ENCODE measurements at regions not wholly inside any gene's neighbourhood (a gene's known extent, or its start where the extent isn't known, plus 50 kb on each side); places are given as distances from the start of the nearest gene placed in this dataset.

DNA sequence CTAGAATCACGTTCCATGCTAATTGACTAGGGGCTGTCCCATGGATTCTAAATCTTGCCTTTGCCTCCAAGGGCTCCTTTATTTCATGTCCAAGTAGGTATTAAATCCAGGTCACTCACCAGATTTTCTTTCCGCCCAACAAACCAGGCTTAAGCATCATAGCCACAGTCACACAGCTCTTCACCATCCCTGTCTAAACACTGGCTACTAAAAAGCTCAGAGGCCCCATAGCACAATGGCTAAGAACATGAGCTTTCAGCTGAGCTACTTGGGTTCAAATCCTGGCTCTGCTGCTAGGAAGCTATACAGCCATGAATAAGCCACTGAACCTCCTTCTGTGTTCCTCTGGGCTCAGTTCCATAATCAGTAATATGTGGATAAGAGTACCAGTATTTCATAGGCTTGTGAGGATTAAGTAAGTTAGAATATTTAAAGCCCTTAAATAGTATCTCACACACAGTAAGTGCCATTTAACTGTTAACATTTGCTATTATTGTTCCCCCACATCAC, 277.2 kb upstream of the GJB5 start:
- Histone ChIP-seq H3K4me3 (ENCODE audit: low read depth, low read length) (no peak overlapping the region), H3K27ac (ENCODE audit: extremely low read depth, low read depth, low read length) (no peak overlapping the region), H3K36me3 (ENCODE audit: control insufficient read depth in 2 of 2, insufficient read depth in 1 of 2, low read length in 2 of 2) (no peaks in the 10 kb centered on the region), H3K4me1 (ENCODE audit: control insufficient read depth, insufficient read depth, low read length) (no peaks in the 10 kb centered on the region), H3K9me3 (ENCODE audit: control insufficient read depth, insufficient read depth, low read depth, low read length) (no peaks in the 10 kb centered on the region)
- ChIA-PET CTCF (interaction anchor here (1.4 kb wide), 1 partner anchor 119 kb away, joined by 3 read pairs; no protein-coding TSS in a partner anchor), POLR2A (no interaction called here)
- TF ChIP-seq ZNF658 (tag by site-specific recombination; IDR thresholded peaks at IDR 0.05) (no peak), PRDM1 (tag by site-specific recombination; IDR thresholded peaks at IDR 0.05) (no peak), ZNF596 (tag by site-specific recombination; IDR thresholded peaks at IDR 0.05) (no peak), TRIM28 (IDR thresholded peaks at IDR 0.05; ENCODE audit: borderline replicate concordance, low read length) (no peak), ZNF175 (tag by site-specific recombination; IDR thresholded peaks at IDR 0.05) (no peak), ZNF426 (tag by site-specific recombination; IDR thresholded peaks at IDR 0.05) (no peak), ZNF529 (tag by site-specific recombination; IDR thresholded peaks at IDR 0.05; ENCODE audit: insufficient replicate concordance) (no peak), ZFP69B (tag by site-specific recombination; IDR thresholded peaks at IDR 0.05) (no peak), KLF10 (tag by site-specific recombination; IDR thresholded peaks at IDR 0.05) (no peak), ZNF354C (tag by site-specific recombination; IDR thresholded peaks at IDR 0.05; ENCODE audit: borderline replicate concordance, low read depth) (no peak), ZNF214 (tag by site-specific recombination; IDR thresholded peaks at IDR 0.05; ENCODE audit: borderline replicate concordance) (no peak), SCRT2 (tag by site-specific recombination; IDR thresholded peaks at IDR 0.05) (no peak), ZNF341 (tag by site-specific recombination; IDR thresholded peaks at IDR 0.05; ENCODE audit: low read depth) (no peak), ZNF138 (tag by site-specific recombination; IDR thresholded peaks at IDR 0.05; ENCODE audit: borderline replicate concordance) (no peak)
- TF ChIP-seq, protein P1, sequence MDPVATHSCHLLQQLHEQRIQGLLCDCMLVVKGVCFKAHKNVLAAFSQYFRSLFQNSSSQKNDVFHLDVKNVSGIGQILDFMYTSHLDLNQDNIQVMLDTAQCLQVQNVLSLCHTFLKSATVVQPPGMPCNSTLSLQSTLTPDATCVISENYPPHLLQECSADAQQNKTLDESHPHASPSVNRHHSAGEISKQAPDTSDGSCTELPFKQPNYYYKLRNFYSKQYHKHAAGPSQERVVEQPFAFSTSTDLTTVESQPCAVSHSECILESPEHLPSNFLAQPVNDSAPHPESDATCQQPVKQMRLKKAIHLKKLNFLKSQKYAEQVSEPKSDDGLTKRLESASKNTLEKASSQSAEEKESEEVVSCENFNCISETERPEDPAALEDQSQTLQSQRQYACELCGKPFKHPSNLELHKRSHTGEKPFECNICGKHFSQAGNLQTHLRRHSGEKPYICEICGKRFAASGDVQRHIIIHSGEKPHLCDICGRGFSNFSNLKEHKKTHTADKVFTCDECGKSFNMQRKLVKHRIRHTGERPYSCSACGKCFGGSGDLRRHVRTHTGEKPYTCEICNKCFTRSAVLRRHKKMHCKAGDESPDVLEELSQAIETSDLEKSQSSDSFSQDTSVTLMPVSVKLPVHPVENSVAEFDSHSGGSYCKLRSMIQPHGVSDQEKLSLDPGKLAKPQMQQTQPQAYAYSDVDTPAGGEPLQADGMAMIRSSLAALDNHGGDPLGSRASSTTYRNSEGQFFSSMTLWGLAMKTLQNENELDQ (tag by site-specific recombination; IDR thresholded peaks at IDR 0.05; ENCODE audit: low read depth) = no peak
- TF ChIP-seq, protein P2, sequence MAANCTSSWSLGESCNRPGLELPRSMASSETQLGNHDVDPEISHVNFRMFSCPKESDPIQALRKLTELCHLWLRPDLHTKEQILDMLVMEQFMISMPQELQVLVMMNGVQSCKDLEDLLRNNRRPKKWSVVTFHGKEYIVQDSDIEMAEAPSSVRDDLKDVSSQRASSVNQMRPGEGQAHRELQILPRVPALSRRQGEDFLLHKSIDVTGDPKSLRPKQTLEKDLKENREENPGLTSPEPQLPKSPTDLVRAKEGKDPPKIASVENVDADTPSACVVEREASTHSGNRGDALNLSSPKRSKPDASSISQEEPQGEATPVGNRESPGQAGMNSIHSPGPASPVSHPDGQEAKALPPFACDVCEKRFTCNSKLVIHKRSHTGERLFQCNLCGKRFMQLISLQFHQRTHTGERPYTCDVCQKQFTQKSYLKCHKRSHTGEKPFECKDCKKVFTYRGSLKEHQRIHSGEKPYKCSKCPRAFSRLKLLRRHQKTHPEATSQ (tag by site-specific recombination; IDR thresholded peaks at IDR 0.05) = no peak
- TF ChIP-seq, protein P3, sequence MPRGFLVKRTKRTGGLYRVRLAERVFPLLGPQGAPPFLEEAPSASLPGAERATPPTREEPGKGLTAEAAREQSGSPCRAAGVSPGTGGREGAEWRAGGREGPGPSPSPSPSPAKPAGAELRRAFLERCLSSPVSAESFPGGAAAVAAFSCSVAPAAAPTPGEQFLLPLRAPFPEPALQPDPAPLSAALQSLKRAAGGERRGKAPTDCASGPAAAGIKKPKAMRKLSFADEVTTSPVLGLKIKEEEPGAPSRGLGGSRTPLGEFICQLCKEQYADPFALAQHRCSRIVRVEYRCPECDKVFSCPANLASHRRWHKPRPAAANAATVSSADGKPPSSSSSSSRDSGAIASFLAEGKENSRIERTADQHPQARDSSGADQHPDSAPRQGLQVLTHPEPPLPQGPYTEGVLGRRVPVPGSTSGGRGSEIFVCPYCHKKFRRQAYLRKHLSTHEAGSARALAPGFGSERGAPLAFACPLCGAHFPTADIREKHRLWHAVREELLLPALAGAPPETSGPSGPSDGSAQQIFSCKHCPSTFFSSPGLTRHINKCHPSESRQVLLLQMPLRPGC (tag by site-specific recombination; IDR thresholded peaks at IDR 0.05) = no peak

GRCh38 chr1:34478515-34479076, 276.3 kb upstream of the GJB5 start:
- Histone ChIP-seq H3K9me3 (ENCODE audit: control insufficient read depth, insufficient read depth, low read depth, low read length) (no peaks in the 10 kb centered on the region), H3K27ac (ENCODE audit: extremely low read depth, low read depth, low read length) (no peak overlapping the region), H3K4me1 (ENCODE audit: control insufficient read depth, insufficient read depth, low read length) (no peaks in the 10 kb centered on the region), H3K36me3 (ENCODE audit: control insufficient read depth in 2 of 2, insufficient read depth in 1 of 2, low read length in 2 of 2) (no peaks in the 10 kb centered on the region), H3K4me3 (ENCODE audit: low read depth, low read length) (no peak overlapping the region)
- CTCF ChIA-PET = interaction anchor here (0.6 kb wide), 1 partner anchor 146 kb away, joined by 4 read pairs; no protein-coding TSS in a partner anchor
- TF ChIP-seq ELK4 (IDR thresholded peaks at IDR 0.05; ENCODE audit: borderline replicate concordance, low read depth, low read length) = no peak
- TF ChIP-seq, protein P4, sequence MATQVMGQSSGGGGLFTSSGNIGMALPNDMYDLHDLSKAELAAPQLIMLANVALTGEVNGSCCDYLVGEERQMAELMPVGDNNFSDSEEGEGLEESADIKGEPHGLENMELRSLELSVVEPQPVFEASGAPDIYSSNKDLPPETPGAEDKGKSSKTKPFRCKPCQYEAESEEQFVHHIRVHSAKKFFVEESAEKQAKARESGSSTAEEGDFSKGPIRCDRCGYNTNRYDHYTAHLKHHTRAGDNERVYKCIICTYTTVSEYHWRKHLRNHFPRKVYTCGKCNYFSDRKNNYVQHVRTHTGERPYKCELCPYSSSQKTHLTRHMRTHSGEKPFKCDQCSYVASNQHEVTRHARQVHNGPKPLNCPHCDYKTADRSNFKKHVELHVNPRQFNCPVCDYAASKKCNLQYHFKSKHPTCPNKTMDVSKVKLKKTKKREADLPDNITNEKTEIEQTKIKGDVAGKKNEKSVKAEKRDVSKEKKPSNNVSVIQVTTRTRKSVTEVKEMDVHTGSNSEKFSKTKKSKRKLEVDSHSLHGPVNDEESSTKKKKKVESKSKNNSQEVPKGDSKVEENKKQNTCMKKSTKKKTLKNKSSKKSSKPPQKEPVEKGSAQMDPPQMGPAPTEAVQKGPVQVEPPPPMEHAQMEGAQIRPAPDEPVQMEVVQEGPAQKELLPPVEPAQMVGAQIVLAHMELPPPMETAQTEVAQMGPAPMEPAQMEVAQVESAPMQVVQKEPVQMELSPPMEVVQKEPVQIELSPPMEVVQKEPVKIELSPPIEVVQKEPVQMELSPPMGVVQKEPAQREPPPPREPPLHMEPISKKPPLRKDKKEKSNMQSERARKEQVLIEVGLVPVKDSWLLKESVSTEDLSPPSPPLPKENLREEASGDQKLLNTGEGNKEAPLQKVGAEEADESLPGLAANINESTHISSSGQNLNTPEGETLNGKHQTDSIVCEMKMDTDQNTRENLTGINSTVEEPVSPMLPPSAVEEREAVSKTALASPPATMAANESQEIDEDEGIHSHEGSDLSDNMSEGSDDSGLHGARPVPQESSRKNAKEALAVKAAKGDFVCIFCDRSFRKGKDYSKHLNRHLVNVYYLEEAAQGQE (tag by site-specific recombination; IDR thresholded peaks at IDR 0.05) = 0 out of 2 replicates have a peak, but pooled peaks have one; percentile 26
- POLR2A ChIA-PET = no interaction called here
